Cardiac muscle cell (in vitro differentiated cells and primary cell): ENCODE measurements at regions not wholly inside any gene's neighbourhood (a gene's known extent, or its start where the extent isn't known, plus 50 kb on each side); places are given as distances from the start of the nearest gene placed in this dataset.
A peak's percentile ranks its signal among the peaks of the same experiment; 100 is the strongest.

ENCODE experiments used
- DNase-seq, 2 donors: peaks; one replicate each; pipeline versions ENCODE4 v3.0.0 to v3.0.0-alpha.2; 2010 to 2017; ENCODE audit warnings: low read depth in 1 of 2, low spot score in 1 of 2
- H3K27ac ChIP-seq: fragments of 200-600 bp; sonication (generic); 2 replicates; pipeline ENCODE4 v1.5.1; 2016
- H3K27me3 ChIP-seq: fragments of 200-600 bp; sonication (generic); 2 replicates; pipeline ENCODE4 v1.6.0; 2016; ENCODE audit warnings: control low read depth
- H3K36me3 ChIP-seq: fragments of 200-600 bp; sonication (generic); 2 replicates; pipeline ENCODE4 v1.5.1; 2016; ENCODE audit warnings: control low read depth
- H3K4me1 ChIP-seq: fragments of 200-600 bp; sonication (generic); 2 replicates; pipeline ENCODE4 v1.8.1; 2017; ENCODE audit warnings: low read depth, mild to moderate bottlenecking, mixed run types
- H3K4me3 ChIP-seq: fragments of 200-600 bp; sonication (generic); 2 replicates; pipeline ENCODE4 v1.5.1; 2016; ENCODE audit warnings: mild to moderate bottlenecking
- H3K9me3 ChIP-seq: fragments of 200-600 bp; sonication (generic); 2 replicates; pipeline ENCODE4 v1.5.1; 2017; ENCODE audit warnings: low read depth, mild to moderate bottlenecking, control low read depth
- CTCF ChIP-seq: IDR thresholded peaks from 2 replicates; pipeline ENCODE4 v1.5.1; 2012; ENCODE audit warnings: low read depth, mild to moderate bottlenecking, low read length

- Histone ChIP-seq H3K4me3 (no peak overlapping the region), H3K4me1 (peaks cover 35% of the 10 kb centered on the region), H3K27me3 (no peaks in the 10 kb centered on the region), H3K9me3 (no peaks in the 10 kb centered on the region), H3K36me3 (no peaks in the 10 kb centered on the region), H3K27ac (no peak overlapping the region)
- DNase-seq, result no peak
- no peak for TF ChIP-seq CTCF
These were observed 137.2 kb upstream of the HES1 start for GRCh38 chr3:193998628-193999195.

GRCh38 chr3:194000100-194000499 lies 135.8 kb upstream of the HES1 start:
- no peaks in the 10 kb centered on the region for H3K36me3 ChIP-seq
- no peak overlapping the region for H3K4me3 ChIP-seq
- H3K27ac ChIP-seq, result no peak overlapping the region
- TF ChIP-seq CTCF, result no peak
- H3K9me3 ChIP-seq, result no peaks in the 10 kb centered on the region
- H3K4me1 ChIP-seq, result peaks cover 45% of the 10 kb centered on the region
- no peak for DNase-seq
- no peaks in the 10 kb centered on the region for H3K27me3 ChIP-seq

DNA sequence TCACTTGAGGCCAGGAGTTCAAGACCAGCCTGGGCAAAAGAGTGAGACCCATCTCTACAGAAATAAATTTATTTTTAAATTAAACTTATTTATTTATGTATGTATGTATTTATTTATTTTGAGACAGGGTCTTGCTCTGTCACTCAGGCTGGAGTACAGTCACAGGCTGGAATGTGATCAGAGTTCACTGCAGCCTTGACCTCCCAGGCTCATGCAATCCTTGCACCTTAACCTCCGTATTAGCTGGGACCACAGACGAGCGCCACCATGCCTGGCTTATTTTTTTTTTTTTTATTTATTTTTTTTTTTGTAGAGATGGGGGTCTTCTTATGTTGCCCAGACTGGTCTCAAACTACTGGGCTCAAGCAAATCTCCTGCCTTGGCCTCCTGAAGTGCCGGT lies 135.2 kb upstream of the HES1 start:
- Histone ChIP-seq H3K36me3 (no peaks in the 10 kb centered on the region), H3K27ac (no peak overlapping the region), H3K4me3 (no peak overlapping the region), H3K4me1 (peaks cover 45% of the 10 kb centered on the region), H3K27me3 (no peaks in the 10 kb centered on the region), H3K9me3 (no peaks in the 10 kb centered on the region)
- no peak for TF ChIP-seq CTCF
- DNase-seq, result no peak

DNA sequence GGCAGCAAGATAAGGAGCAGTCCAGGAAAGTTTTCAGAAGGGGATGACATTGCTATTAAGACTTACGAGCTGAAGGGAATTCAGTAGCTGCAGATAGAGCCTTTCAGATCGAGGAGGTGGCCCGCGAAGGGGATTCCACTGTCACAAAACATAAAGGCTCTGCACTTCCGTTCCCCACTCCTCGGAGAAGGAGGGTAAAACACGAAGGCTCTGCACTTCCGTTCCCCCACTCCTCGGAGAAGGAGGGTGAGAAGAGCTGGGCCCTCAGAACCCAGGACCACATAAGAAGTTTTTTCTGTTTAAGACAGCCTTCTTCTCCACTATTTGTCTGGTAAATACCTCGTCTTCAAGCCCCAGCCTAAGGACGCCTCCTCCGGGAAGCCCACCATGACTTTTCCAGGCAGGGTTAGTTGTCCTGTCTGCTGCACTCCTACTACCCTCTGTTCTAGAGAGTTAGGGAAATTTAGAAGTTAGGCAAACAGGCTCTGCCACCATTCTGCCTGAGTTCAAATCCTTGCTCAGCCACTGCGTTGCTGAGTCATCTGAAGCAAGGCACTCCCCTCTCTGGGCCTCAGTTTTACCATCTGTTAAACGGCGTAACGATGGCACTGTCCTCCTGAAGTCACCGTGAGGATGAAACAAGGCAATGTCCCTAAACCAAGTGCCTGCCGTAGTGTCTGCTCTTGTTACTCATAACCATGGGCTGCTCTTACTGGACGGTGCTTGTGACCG lies 134.1 kb upstream of the HES1 start:
- no peaks in the 10 kb centered on the region for H3K36me3 ChIP-seq
- DNase-seq, result no peak
- TF ChIP-seq CTCF, result no peak
- H3K27ac ChIP-seq, result peak overlapping the region; percentile 2
- no peak overlapping the region for H3K4me3 ChIP-seq
- H3K9me3 ChIP-seq, result no peaks in the 10 kb centered on the region
- H3K4me1 ChIP-seq, result peaks cover 36% of the 10 kb centered on the region
- H3K27me3 ChIP-seq, result no peaks in the 10 kb centered on the region

DNA sequence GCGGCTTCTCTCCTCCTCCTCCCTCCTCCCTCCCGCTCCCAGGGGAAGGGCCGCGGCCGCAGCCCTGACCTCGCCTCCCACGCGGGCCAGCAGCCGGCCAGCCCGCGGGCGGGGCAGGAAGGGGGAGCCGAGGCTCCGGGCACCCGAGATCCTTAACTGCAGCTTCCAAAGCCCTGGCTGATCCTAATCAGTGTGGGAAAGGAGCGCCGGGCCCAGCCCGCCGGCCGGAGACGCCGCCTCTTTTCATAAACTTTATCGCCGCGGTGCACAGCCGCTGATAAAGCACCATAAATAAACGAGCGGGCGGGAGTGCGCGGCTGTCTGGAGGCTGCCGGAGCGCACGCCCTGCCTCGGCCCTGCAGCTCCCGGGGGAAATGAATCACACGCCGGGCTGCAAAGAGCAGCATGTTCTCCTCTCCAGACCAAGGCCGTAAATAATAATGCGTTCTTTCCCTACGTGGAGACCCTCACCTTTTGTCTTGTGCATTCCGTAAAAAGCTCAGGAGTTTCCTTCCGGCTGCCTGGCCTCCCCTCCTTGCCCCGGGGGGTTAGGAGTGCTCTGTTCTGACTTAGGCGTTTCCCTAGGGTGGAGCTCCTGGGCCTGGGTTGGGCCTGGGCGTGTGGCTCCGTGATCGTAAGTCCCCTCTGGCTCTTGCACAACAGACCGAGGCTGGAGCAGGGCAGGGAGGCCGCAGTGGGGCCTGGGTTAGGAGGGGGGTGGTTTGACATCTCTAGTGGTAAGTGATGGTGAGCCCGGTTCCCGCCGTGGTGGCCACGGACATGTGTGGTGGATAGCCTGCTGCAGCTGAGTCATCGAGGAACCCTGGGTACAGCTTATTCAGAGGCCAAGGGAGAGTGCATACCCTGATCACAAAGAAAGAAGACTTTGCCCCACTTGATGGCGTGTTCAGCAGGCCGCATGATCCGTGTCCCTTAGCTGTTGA lies 132.6 kb upstream of the HES1 start:
- H3K36me3 ChIP-seq, result no peaks in the 10 kb centered on the region
- no peaks in the 10 kb centered on the region for H3K27me3 ChIP-seq
- H3K4me3 ChIP-seq, result peak overlapping the region; percentile 31
- no peaks in the 10 kb centered on the region for H3K9me3 ChIP-seq
- peak overlapping the region; percentile 89 for H3K27ac ChIP-seq
- TF ChIP-seq CTCF, result no peak
- peaks cover 22% of the 10 kb centered on the region for H3K4me1 ChIP-seq
- DNase-seq, result peak; percentile 86 to 97
